H1 (cell line): ENCODE measurements at regions not wholly inside any gene's neighbourhood (a gene's known extent, or its start where the extent isn't known, plus 50 kb on each side); places are given as distances from the start of the nearest gene placed in this dataset.

ENCODE experiments used
- CTCF ChIA-PET: fragments of 300-600 bp; sonication (Branson Sonifier 250); formaldehyde crosslinking; loops from one replicate; lab custom pipeline; 2021; ENCODE audit not compliant: partially characterized antibody; lab: Charles Lee
- POLR2A ChIA-PET: fragments of 300-600 bp; sonication (Branson Sonifier 250); formaldehyde crosslinking; loops from one replicate; lab custom pipeline; 2021; ENCODE audit warnings: inconsistent platforms; ENCODE audit not compliant: partially characterized antibody; lab: Charles Lee
- DNase-seq, 2 experiments: peaks; one replicate each; pipeline versions ENCODE4 v3.0.0 to v3.0.0-alpha.2; 2010 to 2022; ENCODE audit warnings: low spot score in 2 of 2, low read depth in 1 of 2, mixed read lengths in 1 of 2
- FAIRE-seq: peaks from 2 replicates; lab custom pipeline; 2011; peaks lifted over from hg19 to GRCh38; lab: Jason Lieb, UNC
- H2AFZ ChIP-seq: 2 replicates; pipeline ENCODE4 v1.8.1; 2012; ENCODE audit warnings: low read length, inconsistent platforms
- H2AK5ac ChIP-seq: 2 replicates; pipeline ENCODE4 v1.6.1; 2013; ENCODE audit warnings: low read depth, low read length
- H2BK120ac ChIP-seq: replicated peaks from 2 replicates; pipeline ENCODE3; 2013; ENCODE audit warnings: low read depth, low read length, inconsistent platforms
- H2BK12ac ChIP-seq: 2 replicates; pipeline ENCODE4 v1.6.1; 2013; ENCODE audit warnings: low read depth, low read length
- H2BK15ac ChIP-seq: 2 replicates; pipeline ENCODE4 v1.6.1; 2013; ENCODE audit warnings: low read length
- H2BK20ac ChIP-seq: 2 replicates; pipeline ENCODE4 v1.6.1; 2013; ENCODE audit warnings: low read length
- H2BK5ac ChIP-seq: 2 replicates; pipeline ENCODE4 v1.6.1; 2013; ENCODE audit warnings: low read depth, low read length
- H3K14ac ChIP-seq: 2 replicates; pipeline ENCODE4 v1.6.1; 2013; ENCODE audit warnings: inconsistent platforms; ENCODE audit not compliant: insufficient read length
- H3K18ac ChIP-seq: 2 replicates; pipeline ENCODE4 v1.6.1; 2013; ENCODE audit warnings: low read length; ENCODE audit errors: extremely low read depth
- H3K23ac ChIP-seq: 2 replicates; pipeline ENCODE4 v1.6.1; 2013; ENCODE audit warnings: inconsistent platforms; ENCODE audit not compliant: insufficient read length
- H3K23me2 ChIP-seq: 2 replicates; pipeline ENCODE4 v1.6.1; 2013; ENCODE audit warnings: low read depth, low read length
- H3K27ac ChIP-seq: 2 replicates; pipeline ENCODE4 v1.6.1; 2011; ENCODE audit warnings: low read depth, low read length, inconsistent platforms
- H3K27me3 ChIP-seq, 4 experiments: replicated peaks in 1 of 4; 1 replicate in 1 of 4; 2 replicates in 3 of 4; pipeline versions ENCODE4 v1.6.1 to v1.8.1; 2011 to 2013; ENCODE audit warnings: low read length in 3 of 4, mild to moderate bottlenecking in 3 of 4, inconsistent platforms in 2 of 4, mixed read lengths in 2 of 4, moderate library complexity in 1 of 4; ENCODE audit not compliant: control insufficient read depth in 3 of 4, insufficient read depth in 3 of 4; ENCODE audit errors: extremely low read depth in 1 of 4
- H3K36me3 ChIP-seq, 4 experiments: 2 replicates each; pipeline versions ENCODE4 v1.6.1 to v1.8.1; 2011 to 2013; ENCODE audit warnings: mild to moderate bottlenecking in 4 of 4, low read length in 3 of 4, moderate library complexity in 2 of 4, control low read depth in 1 of 4, inconsistent platforms in 1 of 4; ENCODE audit not compliant: insufficient read depth in 4 of 4, control insufficient read depth in 2 of 4
- H3K4ac ChIP-seq: replicated peaks from 2 replicates; pipeline ENCODE3; 2013; ENCODE audit warnings: low read length, low read depth, mixed read lengths, inconsistent platforms; ENCODE audit not compliant: insufficient read length
- H3K4me1 ChIP-seq, 4 experiments: replicated peaks in 1 of 4; 1 replicate in 1 of 4; 2 replicates in 3 of 4; pipeline versions ENCODE4 v1.6.1 to v1.8.1; 2011 to 2013; ENCODE audit warnings: low read length in 3 of 4, inconsistent platforms in 2 of 4, mixed read lengths in 1 of 4; ENCODE audit not compliant: insufficient read depth in 4 of 4, control insufficient read depth in 3 of 4
- H3K4me2 ChIP-seq, 2 experiments: 2 replicates each; pipeline versions ENCODE4 v1.6.1 to v1.8.1; 2011 to 2013; ENCODE audit warnings: low read depth in 2 of 2, low read length in 2 of 2, control low read depth in 1 of 2, inconsistent platforms in 1 of 2, mild to moderate bottlenecking in 1 of 2; ENCODE audit not compliant: insufficient read depth in 1 of 2
- H3K4me3 ChIP-seq, 4 experiments: fragments of 200-600, 300-600 bp in 1 of 4; sonication (generic), shearing (Covaris generic), sonication (Bioruptor Twin) in 1 of 4; 2 replicates each; pipeline versions ENCODE4 v1.5.1 to v1.8.1; 2011 to 2016; ENCODE audit warnings: low read length in 4 of 4, low read depth in 3 of 4, control low read depth in 2 of 4, inconsistent platforms in 2 of 4, mild to moderate bottlenecking in 2 of 4, mixed read lengths in 1 of 4, moderate library complexity in 1 of 4; ENCODE audit not compliant: insufficient read depth in 2 of 4; ENCODE audit errors: extremely low read depth in 1 of 4
- H3K56ac ChIP-seq: replicated peaks from 2 replicates; pipeline ENCODE3; 2013; ENCODE audit warnings: low read depth, mild to moderate bottlenecking, mixed read lengths, low read length, inconsistent platforms; ENCODE audit not compliant: insufficient read length
- H3K79me1 ChIP-seq: 2 replicates; pipeline ENCODE4 v1.6.1; 2013; ENCODE audit warnings: low read depth, low read length, control low read depth
- H3K79me2 ChIP-seq, 2 experiments: 2 replicates each; pipeline versions ENCODE4 v1.6.1 to v1.8.1; 2012 to 2013; ENCODE audit warnings: low read length in 2 of 2, mild to moderate bottlenecking in 2 of 2, inconsistent platforms in 1 of 2; ENCODE audit not compliant: insufficient read depth in 2 of 2, control insufficient read depth in 1 of 2
- H3K9ac ChIP-seq, 4 experiments: replicated peaks in 1 of 4; 1 replicate in 1 of 4; 2 replicates in 3 of 4; pipeline versions ENCODE4 v1.6.1 to v1.8.1; 2011 to 2013; ENCODE audit warnings: low read depth in 3 of 4, low read length in 3 of 4, control low read depth in 2 of 4, mild to moderate bottlenecking in 2 of 4, moderate library complexity in 2 of 4, inconsistent platforms in 1 of 4; ENCODE audit errors: extremely low read depth in 1 of 4
- H3K9me3 ChIP-seq, 2 experiments: 2 replicates each; pipeline versions ENCODE4 v1.6.1 to v1.8.1; 2012 to 2013; ENCODE audit warnings: mild to moderate bottlenecking in 2 of 2, moderate library complexity in 2 of 2, control low read depth in 1 of 2, inconsistent platforms in 1 of 2, low read depth in 1 of 2, low read length in 1 of 2, mixed read lengths in 1 of 2; ENCODE audit not compliant: insufficient read depth in 2 of 2
- H4K20me1 ChIP-seq, 2 experiments: replicated peaks in 1 of 2; 2 replicates each; pipeline versions ENCODE3 to v1.8.1; 2011 to 2013; ENCODE audit warnings: inconsistent platforms in 2 of 2, low read length in 2 of 2, mild to moderate bottlenecking in 1 of 2; ENCODE audit not compliant: insufficient read depth in 2 of 2, control insufficient read depth in 1 of 2
- H4K5ac ChIP-seq: 2 replicates; pipeline ENCODE4 v1.6.1; 2013; ENCODE audit warnings: low read length, low read depth, mixed read lengths, inconsistent platforms; ENCODE audit not compliant: insufficient read length
- H4K8ac ChIP-seq: 2 replicates; pipeline ENCODE4 v1.8.0; 2013; ENCODE audit warnings: mild to moderate bottlenecking, moderate library complexity, low read length, inconsistent platforms; ENCODE audit not compliant: insufficient read depth; ENCODE audit errors: extremely low read depth
- H4K91ac ChIP-seq: replicated peaks from 2 replicates; pipeline ENCODE3; 2013; ENCODE audit warnings: low read length, mixed read lengths, inconsistent platforms; ENCODE audit not compliant: insufficient read length
- CHD2 ChIP-seq: IDR thresholded peaks from 2 replicates; pipeline ENCODE4 v1.6.1; 2012; ENCODE audit warnings: low read length, improper control_type of control experiment
- CTCF ChIP-seq, 3 experiments: IDR thresholded peaks; 1 replicate in 2 of 3; 2 replicates in 1 of 3; pipeline versions ENCODE4 v1.5.1 to v1.6.1; 2011; ENCODE audit warnings: low read length in 3 of 3, mild to moderate bottlenecking in 3 of 3, inconsistent platforms in 2 of 3, low read depth in 1 of 3, moderate library complexity in 1 of 3; ENCODE audit not compliant: insufficient read depth in 1 of 3; ENCODE audit errors: control extremely low read depth in 1 of 3
- JUND ChIP-seq: IDR thresholded peaks from 2 replicates; pipeline ENCODE4 v1.6.1; 2011; ENCODE audit warnings: mild to moderate bottlenecking, improper control_type of control experiment, low read length
- KDM4A ChIP-seq: IDR thresholded peaks from one replicate; pipeline ENCODE4 v1.7.1; 2012; ENCODE audit warnings: low read depth, mild to moderate bottlenecking, moderate library complexity, low read length, inconsistent platforms; ENCODE audit not compliant: severe bottlenecking
- KDM5A ChIP-seq: fragments of 200-600 bp; IDR thresholded peaks from 2 replicates; pipeline ENCODE4 v1.7.1; 2012; ENCODE audit warnings: mild to moderate bottlenecking, low read length, inconsistent platforms, mixed read lengths
- MAFK ChIP-seq: IDR thresholded peaks from 2 replicates; pipeline ENCODE4 v1.6.1; 2012; ENCODE audit warnings: low read depth, mild to moderate bottlenecking, improper control_type of control experiment, low read length
- PHF8 ChIP-seq: fragments of 200-600 bp; sonication (generic); conservative IDR thresholded peaks from 2 replicates; pipeline ENCODE4 v1.7.1; 2012; ENCODE audit warnings: low read depth, mild to moderate bottlenecking, inconsistent platforms, low read length, moderate library complexity
- POLR2AphosphoS5 ChIP-seq: IDR thresholded peaks from 2 replicates; pipeline ENCODE4 v1.6.1; 2011; ENCODE audit warnings: low read depth, low read length
- SP2 ChIP-seq: IDR thresholded peaks from 2 replicates; pipeline ENCODE4 v1.6.1; 2012; ENCODE audit warnings: mild to moderate bottlenecking, low read length, inconsistent platforms
- TBP ChIP-seq: IDR thresholded peaks from 2 replicates; pipeline ENCODE4 v1.6.1; 2011; ENCODE audit warnings: low read depth, low read length, improper control_type of control experiment
- TCF12 ChIP-seq: IDR thresholded peaks from 2 replicates; pipeline ENCODE4 v1.6.1; 2011; ENCODE audit warnings: low read depth, mild to moderate bottlenecking, low read length
- TEAD4 ChIP-seq: IDR thresholded peaks from 2 replicates; pipeline ENCODE4 v1.6.1; 2012; ENCODE audit warnings: low read depth, low read length, inconsistent platforms, mixed read lengths
- WGBS, 2 experiments: shearing (Covaris generic) in 1 of 2; methylation state at CpG; one replicate each; pipeline versions ENCODE4 v1.1.6 to v1.1.7; 2013 to 2015; ENCODE audit warnings: low lambda C conversion rate in 2 of 2, mixed read lengths in 2 of 2, inconsistent platforms in 1 of 2, low coverage in 1 of 2, missing lambda C conversion rate in 1 of 2; ENCODE audit not compliant: insufficient replicate concordance in 2 of 2, insufficient coverage in 1 of 2, insufficient read length in 1 of 2; ENCODE audit errors: extremely low coverage in 1 of 2, missing lambda C conversion rate in 1 of 2; 5-methylcytosine and 5-hydroxymethylcytosine counted together

- no peaks in the 10 kb centered on the region for H3K27me3 ChIP-seq
- H3K4me1 ChIP-seq: no peaks in the 10 kb centered on the region
- no peak overlapping the region for H2BK12ac ChIP-seq
- H3K9ac ChIP-seq: no peak overlapping the region
- WGBS, 2 experiments: 100% methylated on average over 1 of the region's 1 CpG; no CpG with 5 or more reads in 1 of the 2 experiments
- H3K56ac ChIP-seq: no peak overlapping the region
- no peak overlapping the region for H2AFZ ChIP-seq
- no peaks in the 10 kb centered on the region for H3K79me1 ChIP-seq
- no peaks in the 10 kb centered on the region for H3K36me3 ChIP-seq
- H4K91ac ChIP-seq: no peak overlapping the region
- TF ChIP-seq PHF8: no peak
- no peak for TF ChIP-seq JUND
- TF ChIP-seq TEAD4: no peak
- no peak for TF ChIP-seq TCF12
- TF ChIP-seq TBP: no peak
- TF ChIP-seq POLR2AphosphoS5: no peak
- TF ChIP-seq SP2: no peak
- TF ChIP-seq MAFK: no peak
- no peak for TF ChIP-seq KDM4A
- no peak for TF ChIP-seq KDM5A
- TF ChIP-seq CHD2: no peak
- TF ChIP-seq CTCF (IDR thresholded peaks at IDR 0.05; ENCODE audit: control extremely low read depth in 1 of 3, insufficient read depth in 1 of 3, low read depth in 1 of 3, low read length in 3 of 3): no peak
- no peaks in the 10 kb centered on the region for H3K23me2 ChIP-seq
- H2BK5ac ChIP-seq: no peak overlapping the region
- H4K20me1 ChIP-seq: no peaks in the 10 kb centered on the region
- H3K79me2 ChIP-seq: no peaks in the 10 kb centered on the region
- no peak overlapping the region for H3K18ac ChIP-seq
- no peak overlapping the region for H2AK5ac ChIP-seq
- H4K5ac ChIP-seq: no peak overlapping the region
- H3K14ac ChIP-seq: no peak overlapping the region
- ChIA-PET CTCF (no interaction called here), POLR2A (no interaction called here)
- no peak overlapping the region for H2BK20ac ChIP-seq
- no peak overlapping the region for H3K4me3 ChIP-seq
- no peak for DNase-seq
- H2BK120ac ChIP-seq: no peak overlapping the region
- H2BK15ac ChIP-seq: no peak overlapping the region
- no peaks in the 10 kb centered on the region for H3K9me3 ChIP-seq
- no peak for FAIRE-seq
- H4K8ac ChIP-seq: no peak overlapping the region
- H3K27ac ChIP-seq: no peak overlapping the region
- no peak overlapping the region for H3K4me2 ChIP-seq
- H3K4ac ChIP-seq: no peak overlapping the region
- H3K23ac ChIP-seq: no peak overlapping the region
Observed at GRCh38 chr4:65880594-65880993, 210.3 kb upstream of the EPHA5 start.
